Endothelial cell of umbilical vein (primary cell): ENCODE measurements at regions not wholly inside any gene's neighbourhood (a gene's known extent, or its start where the extent isn't known, plus 50 kb on each side); places are given as distances from the start of the nearest gene placed in this dataset.
A peak's percentile ranks its signal among the peaks of the same experiment; 100 is the strongest.

Source experiments
- BruUV-seq: library from RNA; stranded (reverse); fragments of 400-500 nt; replicated peaks from 2 replicates; lab custom pipeline; 2021; lab: Mats Ljungman, UMichigan
- CTCF ChIA-PET: fragments of 300-600, 350-600 bp; sonication (Branson Sonifier 250); formaldehyde crosslinking; loops from one replicate; lab custom pipeline; 2021; ENCODE audit warnings: antibody characterized with exemption, inconsistent platforms; lab: Charles Lee
- POLR2A ChIA-PET: fragments of 300-600, 350-600 bp; sonication (Branson Sonifier 250); formaldehyde crosslinking; loops from one replicate; lab custom pipeline; 2021; ENCODE audit warnings: antibody characterized with exemption, inconsistent platforms; lab: Charles Lee
- DNase-seq: peaks from one replicate; pipeline ENCODE4 v3.0.0-alpha.2; 2011; ENCODE audit warnings: low read depth, low spot score
- FAIRE-seq: peaks from 2 replicates; lab custom pipeline; 2011; peaks lifted over from hg19 to GRCh38; lab: Jason Lieb, UNC
- H2AFZ ChIP-seq: 2 replicates; pipeline ENCODE4 v1.6.0; 2012; ENCODE audit warnings: low read depth, low read length, control low read depth, inconsistent platforms
- H3K27ac ChIP-seq: 2 replicates; pipeline ENCODE4 v1.5.1; 2011; ENCODE audit warnings: low read depth, mild to moderate bottlenecking, control low read depth, low read length, moderate library complexity; ENCODE audit not compliant: insufficient read depth
- H3K27me3 ChIP-seq, 2 experiments: 2 replicates each; pipeline versions ENCODE4 v1.6.0 to v1.6.1; 2011; ENCODE audit warnings: low read length in 2 of 2, mixed read lengths in 1 of 2; ENCODE audit not compliant: control insufficient read depth in 2 of 2, insufficient read depth in 2 of 2
- H3K36me3 ChIP-seq, 2 experiments: 2 replicates in 1 of 2; 3 replicates in 1 of 2; pipeline ENCODE4 v1.5.1; 2011; ENCODE audit warnings: low read length in 2 of 2, mild to moderate bottlenecking in 1 of 2, moderate library complexity in 1 of 2; ENCODE audit not compliant: control insufficient read depth in 2 of 2, insufficient read depth in 2 of 2; ENCODE audit errors: extremely low read depth in 1 of 2
- H3K4me1 ChIP-seq: 3 replicates; pipeline ENCODE4 v1.5.1; 2011; ENCODE audit warnings: mild to moderate bottlenecking, low read length; ENCODE audit not compliant: control insufficient read depth, insufficient read depth; ENCODE audit errors: extremely low read depth
- H3K4me2 ChIP-seq: 2 replicates; pipeline ENCODE4 v1.6.1; 2011; ENCODE audit warnings: low read length, control low read depth, mixed read lengths; ENCODE audit not compliant: insufficient read depth
- H3K4me3 ChIP-seq, 3 experiments: fragments of 200-600 bp in 1 of 3; sonication (generic), shearing (Covaris generic) in 1 of 3; replicated peaks in 1 of 3; 2 replicates each; pipeline ENCODE4 v1.5.1; 2011 to 2016; ENCODE audit warnings: control low read depth in 3 of 3, low read length in 3 of 3, mild to moderate bottlenecking in 2 of 3, inconsistent platforms in 1 of 3, low read depth in 1 of 3, moderate library complexity in 1 of 3; ENCODE audit not compliant: insufficient read depth in 1 of 3
- H3K79me2 ChIP-seq: 2 replicates; pipeline ENCODE4 v1.6.0; 2012; ENCODE audit warnings: low read length, inconsistent platforms; ENCODE audit not compliant: control insufficient read depth, insufficient read depth
- H3K9ac ChIP-seq: replicated peaks from 2 replicates; pipeline ENCODE3; 2011; ENCODE audit warnings: low read length, control low read depth; ENCODE audit not compliant: insufficient read depth; ENCODE audit errors: extremely low read depth
- H3K9me1 ChIP-seq: replicated peaks from 3 replicates; pipeline ENCODE4 v1.6.0; 2011; ENCODE audit warnings: mild to moderate bottlenecking, low read length; ENCODE audit not compliant: control insufficient read depth, insufficient read depth; ENCODE audit errors: extremely low read depth
- H3K9me3 ChIP-seq: replicated peaks from 2 replicates; pipeline ENCODE4 v1.5.1; 2012; ENCODE audit warnings: low read length, inconsistent platforms; ENCODE audit not compliant: control insufficient read depth, insufficient read depth
- H4K20me1 ChIP-seq: replicated peaks from 2 replicates; pipeline ENCODE3; 2011; ENCODE audit warnings: mild to moderate bottlenecking, low read length; ENCODE audit not compliant: control insufficient read depth, insufficient read depth; ENCODE audit errors: extremely low read depth
- EZH2 ChIP-seq: IDR thresholded peaks from 2 replicates; pipeline ENCODE4 v1.6.1; 2012; ENCODE audit warnings: borderline replicate concordance, low read depth, mild to moderate bottlenecking, moderate library complexity, low read length, inconsistent platforms; ENCODE audit not compliant: severe bottlenecking
- FOS ChIP-seq: IDR thresholded peaks from 2 replicates; pipeline ENCODE4 v1.6.1; 2011; ENCODE audit warnings: mild to moderate bottlenecking, low read length, moderate library complexity, borderline replicate concordance; ENCODE audit not compliant: insufficient read depth
- GATA2 ChIP-seq: IDR thresholded peaks from 2 replicates; pipeline ENCODE4 v1.7.0; 2011; ENCODE audit warnings: low read depth, mild to moderate bottlenecking, moderate library complexity, mixed read lengths, low read length; ENCODE audit not compliant: insufficient read length, insufficient read depth
- JUN ChIP-seq: IDR thresholded peaks from 2 replicates; pipeline ENCODE4 v1.6.1; 2011; ENCODE audit warnings: borderline replicate concordance, low read depth; ENCODE audit not compliant: insufficient read length, insufficient read depth
- MYC ChIP-seq: IDR thresholded peaks from one replicate; pipeline ENCODE4 v1.6.1; 2011; ENCODE audit warnings: mild to moderate bottlenecking, low read depth, low read length
- POLR2A ChIP-seq: IDR thresholded peaks from 2 replicates; pipeline ENCODE4 v1.6.1; 2012; ENCODE audit warnings: low read depth, mild to moderate bottlenecking, control low read depth, low read length
- POLR2AphosphoS5 ChIP-seq: IDR thresholded peaks from 2 replicates; pipeline ENCODE4 v1.6.1; 2012; ENCODE audit warnings: low read depth, mild to moderate bottlenecking, control low read depth, low read length, moderate library complexity; ENCODE audit not compliant: insufficient read depth
- dilution Hi-C: fragments of 300-500 bp; cut with MboI; formaldehyde crosslinking; loops from one replicate; pipeline ENCODE4 v1.15.0; 2019; ENCODE audit warnings: low sequenced_read_pairs; ENCODE audit not compliant: extremely low pct_ligation_motif_present
- intact Hi-C: fragments of 100-400 bp; cut with micrococcal nuclease; formaldehyde crosslinking; loops from one replicate; pipeline ENCODE4 v1.10.0; 2022
- TF ChIP-seq, protein P1 (sequence below): IDR thresholded peaks from 2 replicates; pipeline ENCODE4 v1.6.1; 2011; ENCODE audit not compliant: insufficient read depth, insufficient read length

DNA sequence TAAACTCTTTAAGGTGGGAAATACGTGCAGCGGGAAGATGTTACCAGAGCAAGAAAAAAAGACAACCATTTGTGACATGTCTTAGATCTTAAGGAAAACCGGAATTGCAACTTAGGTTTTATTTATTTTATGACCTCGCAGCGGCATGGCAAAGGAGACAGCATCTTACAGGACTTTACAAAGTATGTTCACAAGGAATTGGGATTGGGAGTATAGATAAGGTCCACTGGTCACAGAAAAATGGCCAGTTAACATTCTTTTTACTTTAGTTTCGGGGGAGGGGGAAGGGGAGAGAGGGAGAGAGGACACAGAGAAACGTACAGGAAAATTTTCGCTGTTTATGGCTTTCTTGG, 104.5 kb upstream of the DIAPH3 start:
- no peaks in the 10 kb centered on the region for H3K36me3 ChIP-seq
- no peaks in the 10 kb centered on the region for H3K9me1 ChIP-seq
- ChIA-PET CTCF (no interaction called here), POLR2A (no interaction called here)
- dilution Hi-C loops, result no loop called here
- H4K20me1 ChIP-seq, result no peaks in the 10 kb centered on the region
- FAIRE-seq, result no peak
- intact Hi-C loops, result no loop called here
- no peak for TF ChIP-seq POLR2A
- no peak for TF ChIP-seq JUN
- no peak for TF ChIP-seq FOS
- no peak for TF ChIP-seq MYC
- H3K9me3 ChIP-seq, result no peaks in the 10 kb centered on the region
- H3K4me2 ChIP-seq, result peak overlapping the region; percentile 84
- H3K27ac ChIP-seq, result no peak overlapping the region
- no peak for DNase-seq
- no peaks in the 10 kb centered on the region for H3K4me1 ChIP-seq
- H3K79me2 ChIP-seq, result no peaks in the 10 kb centered on the region
- peak overlapping the region; percentile 34 to 61 (median 42) for H3K4me3 ChIP-seq
- no peak overlapping the region for H3K9ac ChIP-seq
- H2AFZ ChIP-seq, result peak overlapping the region; percentile 95
- peaks cover 6 to 9% of the 10 kb centered on the region in 2 experiments for H3K27me3 ChIP-seq
- BruUV-seq, result no TSS peak

DNA sequence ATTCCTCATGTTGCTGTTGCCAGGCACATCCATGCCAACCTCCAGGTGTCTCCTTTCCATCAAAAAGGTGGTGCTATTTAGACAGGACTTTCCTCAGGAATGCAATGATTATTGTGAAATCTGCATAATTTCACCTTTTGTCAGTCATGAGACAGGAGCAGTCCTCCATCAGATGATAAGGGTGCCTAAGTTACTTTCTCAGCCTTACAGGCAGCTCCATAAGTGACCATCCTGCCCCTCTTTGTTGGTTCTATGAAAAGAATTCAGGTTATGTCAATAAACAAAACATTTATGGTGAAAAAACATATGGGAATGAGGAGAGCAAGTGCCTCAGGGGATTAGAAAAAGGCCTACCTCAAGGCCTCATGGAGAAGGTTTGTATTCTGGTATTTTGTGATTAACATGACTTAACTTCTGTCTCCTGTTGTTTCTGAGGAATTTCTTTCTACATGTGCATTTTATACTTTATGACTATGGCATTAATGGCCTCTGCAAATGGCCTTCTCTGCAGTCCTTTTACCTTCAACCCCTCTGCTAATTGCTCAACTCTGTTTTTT, 110.3 kb upstream of the DIAPH3 start:
- Histone ChIP-seq H3K9me1 (no peaks in the 10 kb centered on the region), H3K36me3 (no peaks in the 10 kb centered on the region), H3K79me2 (no peaks in the 10 kb centered on the region), H3K27ac (no peak overlapping the region), H3K9me3 (no peaks in the 10 kb centered on the region), H3K27me3 (peaks cover 3 to 8% of the 10 kb centered on the region in 2 experiments), H3K9ac (no peak overlapping the region), H3K4me2 (no peak overlapping the region), H3K4me3 (no peak overlapping the region), H4K20me1 (no peaks in the 10 kb centered on the region), H3K4me1 (no peaks in the 10 kb centered on the region), H2AFZ (no peak overlapping the region)
- ChIA-PET POLR2A (no interaction called here), CTCF (no interaction called here)
- DNase-seq, result no peak
- no peak for FAIRE-seq
- intact Hi-C loops (no loop called here), dilution Hi-C loops (no loop called here)
- BruUV-seq, result no TSS peak
- TF ChIP-seq GATA2, result no peak
- TF ChIP-seq MYC, result no peak
- no peak for TF ChIP-seq EZH2
- TF ChIP-seq POLR2A, result no peak
- no peak for TF ChIP-seq JUN
- TF ChIP-seq, protein P1, sequence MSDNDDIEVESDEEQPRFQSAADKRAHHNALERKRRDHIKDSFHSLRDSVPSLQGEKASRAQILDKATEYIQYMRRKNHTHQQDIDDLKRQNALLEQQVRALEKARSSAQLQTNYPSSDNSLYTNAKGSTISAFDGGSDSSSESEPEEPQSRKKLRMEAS, result no peak
- TF ChIP-seq POLR2AphosphoS5, result no peak
